Neural progenitor cell (in vitro differentiated cells): ENCODE measurements at regions not wholly inside any gene's neighbourhood (a gene's known extent, or its start where the extent isn't known, plus 50 kb on each side); places are given as distances from the start of the nearest gene placed in this dataset.
A peak's percentile ranks its signal among the peaks of the same experiment; 100 is the strongest.

Experiments
- DNase-seq: peaks from one replicate; pipeline ENCODE4 v3.0.0-alpha.2; 2016; ENCODE audit warnings: low spot score
- H2AFZ ChIP-seq: fragments of 200-600 bp; sonication (generic); replicated peaks from 2 replicates; pipeline ENCODE4 v1.6.1; 2016; ENCODE audit warnings: antibody characterized with exemption
- H3F3A ChIP-seq: fragments of 200-600 bp; sonication (generic); 2 replicates; pipeline ENCODE4 v1.6.1; 2016; ENCODE audit warnings: antibody characterized with exemption, low read depth
- H3K27ac ChIP-seq: fragments of 200-600 bp; sonication (generic); 2 replicates; pipeline ENCODE4 v1.5.1; 2016; ENCODE audit warnings: mild to moderate bottlenecking
- H3K27me3 ChIP-seq: fragments of 200-600 bp; sonication (generic); 2 replicates; pipeline ENCODE4 v1.6.1; 2016; ENCODE audit warnings: mild to moderate bottlenecking, moderate library complexity
- H3K36me3 ChIP-seq: fragments of 200-600 bp; sonication (generic); 2 replicates; pipeline ENCODE4 v1.5.1; 2016
- H3K4me1 ChIP-seq: fragments of 200-600 bp; sonication (generic); 2 replicates; pipeline ENCODE4 v1.6.1; 2016; ENCODE audit warnings: mixed run types
- H3K4me2 ChIP-seq: fragments of 200-600 bp; sonication (generic); 2 replicates; pipeline ENCODE4 v1.6.1; 2016
- H3K4me3 ChIP-seq: fragments of 200-600 bp; sonication (generic); 2 replicates; pipeline ENCODE4 v1.5.1; 2016
- H3K79me2 ChIP-seq: fragments of 200-600 bp; sonication (generic); 2 replicates; pipeline ENCODE4 v1.6.1; 2016; ENCODE audit warnings: low read depth
- H3K9ac ChIP-seq: fragments of 200-600 bp; sonication (generic); 2 replicates; pipeline ENCODE4 v1.6.1; 2016
- H3K9me3 ChIP-seq: fragments of 200-600 bp; sonication (generic); 2 replicates; pipeline ENCODE4 v1.5.1; 2016; ENCODE audit warnings: low read depth
- H4K20me1 ChIP-seq: fragments of 200-600 bp; sonication (generic); 2 replicates; pipeline ENCODE4 v1.6.1; 2016; ENCODE audit warnings: low read depth
- H3K27ac Mint-ChIP-seq: 3 replicates; pipeline ENCODE4 v1.8.0; 2021; ENCODE audit warnings: mixed read lengths
- H3K27me3 Mint-ChIP-seq: 2 replicates; pipeline ENCODE4 v1.8.0; 2022; ENCODE audit warnings: low read depth, mild to moderate bottlenecking, inconsistent platforms, moderate library complexity, mixed read lengths; ENCODE audit not compliant: insufficient read depth
- H3K36me3 Mint-ChIP-seq: 3 replicates; pipeline ENCODE4 v1.8.0; 2021; ENCODE audit warnings: mixed read lengths
- H3K4me1 Mint-ChIP-seq: 3 replicates; pipeline ENCODE4 v1.8.0; 2021; ENCODE audit warnings: mixed read lengths
- H3K4me3 Mint-ChIP-seq: 3 replicates; pipeline ENCODE4 v1.8.0; 2021; ENCODE audit warnings: mild to moderate bottlenecking, moderate library complexity, mixed read lengths
- H3K9me3 Mint-ChIP-seq: 3 replicates; pipeline ENCODE4 v1.8.0; 2020; ENCODE audit warnings: mixed read lengths
- EZH2 ChIP-seq: fragments of 200-600 bp; sonication (generic); IDR thresholded peaks from 2 replicates; pipeline ENCODE4 v1.6.1; 2017; ENCODE audit warnings: antibody characterized with exemption, mild to moderate bottlenecking, moderate library complexity
- EZH2phosphoT487 ChIP-seq: fragments of 200-600 bp; sonication (generic); IDR thresholded peaks from 2 replicates; pipeline ENCODE4 v1.6.1; 2017; ENCODE audit warnings: antibody characterized with exemption
- TF ChIP-seq, protein P1 (sequence below): fragments of 200-600 bp; sonication (generic); IDR thresholded peaks from 2 replicates; pipeline ENCODE4 v1.5.1; 2017; ENCODE audit warnings: antibody characterized with exemption, mild to moderate bottlenecking

DNA sequence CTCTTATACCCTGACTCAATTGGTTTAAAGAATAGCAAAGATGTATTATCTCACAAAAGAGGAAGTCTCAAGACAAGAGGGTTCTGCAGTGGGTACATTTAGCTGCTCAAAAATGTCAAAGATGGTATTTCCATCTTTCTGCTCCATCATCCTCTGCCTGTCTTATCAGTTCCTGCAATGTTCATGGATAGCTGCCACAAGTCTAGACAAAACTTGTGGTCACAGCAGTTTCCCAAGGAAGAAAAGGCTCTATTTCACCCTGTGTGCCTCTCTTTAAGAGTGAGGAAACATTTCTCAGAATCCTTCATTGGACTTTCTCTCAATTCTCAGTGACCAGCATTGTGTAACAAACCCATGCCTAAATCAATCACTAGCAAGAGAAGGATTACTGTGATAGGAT lies 634.2 kb upstream of the AUTS2 start:
- no peaks in the 10 kb centered on the region for H3K4me1 ChIP-seq
- Mint-ChIP-seq H3K36me3 (no peaks in the 10 kb centered on the region), H3K9me3 (peaks cover 3% of the 10 kb centered on the region), H3K4me3 (no peak overlapping the region), H3K4me1 (peaks cover 5% of the 10 kb centered on the region), H3K27me3 (no peaks in the 10 kb centered on the region), H3K27ac (no peak overlapping the region)
- H3K9ac ChIP-seq: no peak overlapping the region
- peak; percentile 17 for DNase-seq
- H2AFZ ChIP-seq: no peak overlapping the region
- H3K36me3 ChIP-seq: no peaks in the 10 kb centered on the region
- no peaks in the 10 kb centered on the region for H3K79me2 ChIP-seq
- no peaks in the 10 kb centered on the region for H3F3A ChIP-seq
- TF ChIP-seq EZH2: no peak
- no peak for TF ChIP-seq EZH2phosphoT487
- TF ChIP-seq, protein P1, sequence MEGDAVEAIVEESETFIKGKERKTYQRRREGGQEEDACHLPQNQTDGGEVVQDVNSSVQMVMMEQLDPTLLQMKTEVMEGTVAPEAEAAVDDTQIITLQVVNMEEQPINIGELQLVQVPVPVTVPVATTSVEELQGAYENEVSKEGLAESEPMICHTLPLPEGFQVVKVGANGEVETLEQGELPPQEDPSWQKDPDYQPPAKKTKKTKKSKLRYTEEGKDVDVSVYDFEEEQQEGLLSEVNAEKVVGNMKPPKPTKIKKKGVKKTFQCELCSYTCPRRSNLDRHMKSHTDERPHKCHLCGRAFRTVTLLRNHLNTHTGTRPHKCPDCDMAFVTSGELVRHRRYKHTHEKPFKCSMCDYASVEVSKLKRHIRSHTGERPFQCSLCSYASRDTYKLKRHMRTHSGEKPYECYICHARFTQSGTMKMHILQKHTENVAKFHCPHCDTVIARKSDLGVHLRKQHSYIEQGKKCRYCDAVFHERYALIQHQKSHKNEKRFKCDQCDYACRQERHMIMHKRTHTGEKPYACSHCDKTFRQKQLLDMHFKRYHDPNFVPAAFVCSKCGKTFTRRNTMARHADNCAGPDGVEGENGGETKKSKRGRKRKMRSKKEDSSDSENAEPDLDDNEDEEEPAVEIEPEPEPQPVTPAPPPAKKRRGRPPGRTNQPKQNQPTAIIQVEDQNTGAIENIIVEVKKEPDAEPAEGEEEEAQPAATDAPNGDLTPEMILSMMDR: no peak
- H4K20me1 ChIP-seq: no peaks in the 10 kb centered on the region
- no peak overlapping the region for H3K27ac ChIP-seq
- H3K9me3 ChIP-seq: no peaks in the 10 kb centered on the region
- no peaks in the 10 kb centered on the region for H3K27me3 ChIP-seq
- no peak overlapping the region for H3K4me2 ChIP-seq
- H3K4me3 ChIP-seq: no peak overlapping the region

DNA sequence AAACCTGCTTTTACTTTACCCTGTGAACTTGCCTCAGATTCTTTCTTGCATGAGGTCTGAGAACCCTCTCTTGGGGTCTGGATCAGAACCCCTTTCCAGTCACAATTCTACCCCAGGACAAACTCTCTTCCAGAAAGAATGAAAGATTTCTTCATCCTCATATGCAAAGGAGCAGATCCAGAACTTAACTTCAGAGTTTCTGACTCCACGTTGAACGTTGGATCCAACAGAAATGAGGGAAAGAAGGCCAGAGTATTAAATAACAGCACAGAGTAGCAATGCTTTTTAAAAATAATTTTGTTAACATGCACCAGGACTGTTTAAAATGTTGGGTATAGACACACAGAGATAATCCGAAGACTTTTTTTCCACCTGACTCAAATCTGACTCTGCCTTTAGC lies 632.9 kb upstream of the AUTS2 start:
- H3K4me2 ChIP-seq: no peak overlapping the region
- H2AFZ ChIP-seq: no peak overlapping the region
- no peaks in the 10 kb centered on the region for H4K20me1 ChIP-seq
- H3K27me3 ChIP-seq: no peaks in the 10 kb centered on the region
- peaks cover 5% of the 10 kb centered on the region for H3K4me1 Mint-ChIP-seq
- H3K36me3 Mint-ChIP-seq: no peaks in the 10 kb centered on the region
- H3K4me1 ChIP-seq: no peaks in the 10 kb centered on the region
- H3K4me3 ChIP-seq: no peak overlapping the region
- H3K79me2 ChIP-seq: no peaks in the 10 kb centered on the region
- no peaks in the 10 kb centered on the region for H3K27me3 Mint-ChIP-seq
- no peaks in the 10 kb centered on the region for H3F3A ChIP-seq
- DNase-seq: no peak
- TF ChIP-seq EZH2: no peak
- TF ChIP-seq, protein P1: no peak
- TF ChIP-seq EZH2phosphoT487: no peak
- H3K27ac Mint-ChIP-seq: no peak overlapping the region
- H3K36me3 ChIP-seq: no peaks in the 10 kb centered on the region
- H3K4me3 Mint-ChIP-seq: no peak overlapping the region
- H3K27ac ChIP-seq: no peak overlapping the region
- H3K9me3 ChIP-seq: no peaks in the 10 kb centered on the region
- H3K9me3 Mint-ChIP-seq: peaks cover 3% of the 10 kb centered on the region
- no peak overlapping the region for H3K9ac ChIP-seq

DNA sequence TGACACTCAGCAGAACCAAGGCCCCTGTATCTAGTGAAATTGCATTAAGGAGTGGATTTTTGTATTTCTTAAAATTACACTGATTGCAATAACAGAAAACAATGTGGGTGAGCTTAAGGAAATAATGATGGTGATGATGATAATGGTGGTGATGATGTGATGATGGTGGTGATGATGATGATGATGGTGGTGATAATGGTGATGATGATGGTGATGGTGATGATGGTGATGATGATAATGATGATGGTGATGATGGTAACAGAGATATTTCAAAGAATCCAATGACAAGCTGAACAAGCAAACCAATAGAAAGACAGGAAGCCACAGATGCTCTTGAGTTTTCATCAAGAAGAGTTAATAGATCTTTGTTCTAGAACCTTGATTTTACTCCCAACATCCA lies 630.7 kb upstream of the AUTS2 start:
- H3K4me2 ChIP-seq: no peak overlapping the region
- peaks cover 3% of the 10 kb centered on the region for H3K9me3 Mint-ChIP-seq
- H3K27me3 ChIP-seq: no peaks in the 10 kb centered on the region
- no peak for DNase-seq
- no peak overlapping the region for H3K4me3 Mint-ChIP-seq
- H2AFZ ChIP-seq: no peak overlapping the region
- H3F3A ChIP-seq: no peaks in the 10 kb centered on the region
- no peak overlapping the region for H3K9ac ChIP-seq
- no peaks in the 10 kb centered on the region for H3K9me3 ChIP-seq
- H3K36me3 Mint-ChIP-seq: no peaks in the 10 kb centered on the region
- no peaks in the 10 kb centered on the region for H3K4me1 ChIP-seq
- H3K27me3 Mint-ChIP-seq: no peaks in the 10 kb centered on the region
- no peak overlapping the region for H3K4me3 ChIP-seq
- no peak overlapping the region for H3K27ac Mint-ChIP-seq
- peaks cover 10% of the 10 kb centered on the region for H3K4me1 Mint-ChIP-seq
- no peak overlapping the region for H3K27ac ChIP-seq
- H4K20me1 ChIP-seq: no peaks in the 10 kb centered on the region
- no peaks in the 10 kb centered on the region for H3K79me2 ChIP-seq
- H3K36me3 ChIP-seq: no peaks in the 10 kb centered on the region
- TF ChIP-seq EZH2: no peak
- TF ChIP-seq, protein P1: no peak

DNA sequence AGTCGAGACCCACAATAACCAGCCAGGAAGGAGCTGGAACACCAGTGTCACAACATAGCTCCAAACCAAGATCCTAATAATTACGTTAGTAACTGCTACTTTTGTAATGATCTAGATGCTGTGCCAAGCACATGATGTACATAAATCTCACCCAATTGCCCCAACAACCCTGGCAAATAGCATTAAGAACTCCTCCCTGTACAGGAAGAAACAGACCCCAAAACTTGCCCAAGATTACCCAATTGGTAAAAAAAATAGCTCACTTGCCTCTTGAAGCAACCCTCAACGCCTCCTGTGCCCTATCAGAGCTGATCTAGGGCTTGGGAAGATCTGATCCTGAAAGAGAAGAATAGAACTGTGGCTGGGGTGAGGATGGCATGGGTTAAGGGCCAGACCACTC lies 628.7 kb upstream of the AUTS2 start:
- no peak for TF ChIP-seq EZH2
- TF ChIP-seq, protein P1: no peak
- TF ChIP-seq EZH2phosphoT487: no peak
- Histone ChIP-seq H3K4me2 (no peak overlapping the region), H4K20me1 (no peaks in the 10 kb centered on the region), H3K9ac (no peak overlapping the region), H3K36me3 (no peaks in the 10 kb centered on the region), H3K27me3 (no peaks in the 10 kb centered on the region), H2AFZ (no peak overlapping the region), H3K79me2 (no peaks in the 10 kb centered on the region), H3F3A (no peaks in the 10 kb centered on the region), H3K9me3 (no peaks in the 10 kb centered on the region), H3K4me1 (no peaks in the 10 kb centered on the region), H3K4me3 (no peak overlapping the region), H3K27ac (no peak overlapping the region)
- H3K36me3 Mint-ChIP-seq: no peaks in the 10 kb centered on the region
- no peak for DNase-seq
- H3K4me1 Mint-ChIP-seq: peaks cover 8% of the 10 kb centered on the region
- H3K27me3 Mint-ChIP-seq: no peaks in the 10 kb centered on the region
- H3K4me3 Mint-ChIP-seq: no peak overlapping the region
- no peaks in the 10 kb centered on the region for H3K9me3 Mint-ChIP-seq
- H3K27ac Mint-ChIP-seq: no peak overlapping the region
